HepG2 (cell line): ENCODE measurements at regions not wholly inside any gene's neighbourhood (a gene's known extent, or its start where the extent isn't known, plus 50 kb on each side); places are given as distances from the start of the nearest gene placed in this dataset.

Source experiments
- ATAC-seq: fragments of 200-7000 bp; cut with Tn5 transposase; 3 replicates; pipeline ENCODE4 v1.9.1; 2020; ENCODE audit warnings: mild to moderate bottlenecking, moderate library complexity
- BruUV-seq: library from RNA; stranded (reverse); fragments of 400-500 nt; replicated peaks from 2 replicates; lab custom pipeline; 2021; lab: Mats Ljungman, UMichigan
- CTCF ChIA-PET: fragments of 300-600 bp; formaldehyde crosslinking; extraction: SDS; loops from one replicate; lab custom pipeline; 2021; ENCODE audit warnings: low total read pairs, inconsistent platforms, low intra/inter-chr PET ratio; lab: Yijun Ruan, JAX
- POLR2A ChIA-PET: fragments of 350-600 bp; sonication (Branson Sonifier 250); formaldehyde crosslinking; loops from one replicate; lab custom pipeline; 2020; ENCODE audit warnings: antibody characterized with exemption, inconsistent platforms; lab: Yijun Ruan, JAX
- DNase-seq: peaks from one replicate; pipeline ENCODE4 v3.0.0-alpha.2; 2015; ENCODE audit warnings: low spot score
- FAIRE-seq: peaks from 3 replicates; lab custom pipeline; 2011; peaks lifted over from hg19 to GRCh38; lab: Jason Lieb, UNC
- H2AFZ ChIP-seq: one replicate; pipeline ENCODE4 v1.6.1; 2011; ENCODE audit warnings: low read length, inconsistent platforms
- H3K27ac ChIP-seq: fragments of 300-600 bp; 3 replicates; pipeline ENCODE4 v1.8.0; 2011; ENCODE audit warnings: mixed run types, mild to moderate bottlenecking, mixed read lengths, low read length, inconsistent platforms; ENCODE audit not compliant: insufficient read depth; ENCODE audit errors: extremely low read length
- H3K27me3 ChIP-seq, 2 experiments: fragments of 200-600 bp in 1 of 2; 2 replicates in 1 of 2; 3 replicates in 1 of 2; pipeline versions ENCODE4 v1.6.0 to v1.8.0; 2011; ENCODE audit warnings: low read length in 2 of 2, mild to moderate bottlenecking in 2 of 2, moderate library complexity in 2 of 2, inconsistent platforms in 1 of 2; ENCODE audit not compliant: insufficient read depth in 2 of 2, control insufficient read depth in 1 of 2
- H3K36me3 ChIP-seq, 2 experiments: fragments of 200-600 bp in 1 of 2; replicated peaks in 1 of 2; 2 replicates in 1 of 2; 3 replicates in 1 of 2; pipeline versions ENCODE4 v1.5.1 to v1.8.0; 2011; ENCODE audit warnings: low read length in 2 of 2, inconsistent platforms in 1 of 2; ENCODE audit not compliant: insufficient read depth in 2 of 2, control insufficient read depth in 1 of 2
- H3K4me1 ChIP-seq: 2 replicates; pipeline ENCODE4 v1.5.1; 2012; ENCODE audit warnings: low read length, inconsistent platforms; ENCODE audit not compliant: insufficient read depth
- H3K4me2 ChIP-seq: 2 replicates; pipeline ENCODE4 v1.6.0; 2011; ENCODE audit warnings: low read depth, low read length, inconsistent platforms
- H3K4me3 ChIP-seq, 3 experiments: fragments of 200-600 bp in 1 of 3; sonication (generic), shearing (Covaris generic) in 1 of 3; replicated peaks in 1 of 3; 2 replicates each; pipeline ENCODE4 v1.5.1; 2011 to 2016; ENCODE audit warnings: low read length in 3 of 3, inconsistent platforms in 2 of 3, low read depth in 2 of 3, mild to moderate bottlenecking in 2 of 3, control low read depth in 1 of 3, mixed read lengths in 1 of 3; ENCODE audit not compliant: insufficient read depth in 1 of 3
- H3K79me2 ChIP-seq: one replicate; pipeline ENCODE4 v1.6.1; 2011; ENCODE audit warnings: low read length, inconsistent platforms; ENCODE audit not compliant: insufficient read depth
- H3K9ac ChIP-seq: 2 replicates; pipeline ENCODE4 v1.6.0; 2011; ENCODE audit warnings: mild to moderate bottlenecking, low read depth, low read length, inconsistent platforms; ENCODE audit not compliant: insufficient read depth
- H3K9me3 ChIP-seq: 2 replicates; pipeline ENCODE4 v1.5.1; 2012; ENCODE audit warnings: mild to moderate bottlenecking, low read length
- H4K20me1 ChIP-seq: 2 replicates; pipeline ENCODE4 v1.6.0; 2011; ENCODE audit warnings: inconsistent platforms, mild to moderate bottlenecking, low read length, moderate library complexity; ENCODE audit not compliant: insufficient read depth
- ASH2L ChIP-seq: fragments of 300-600, 200-600 bp; sonication (generic); IDR thresholded peaks from 2 replicates; pipeline ENCODE4 v1.7.0; 2017; ENCODE audit warnings: low read depth, mild to moderate bottlenecking, moderate library complexity, mixed read lengths, low read length; ENCODE audit not compliant: insufficient read length
- FOSL1 ChIP-seq: sonication (generic); formaldehyde crosslinking; IDR thresholded peaks from 2 replicates; pipeline ENCODE4 v1.9.0; 2021; ENCODE audit warnings: missing genetic modification reagents, borderline replicate concordance
- HNF4G ChIP-seq, 2 experiments: sonication (generic) in 1 of 2; formaldehyde crosslinking in 1 of 2; IDR thresholded peaks; 2 replicates each; pipeline versions ENCODE4 v1.4.0 to v1.6.1; 2011 to 2020; ENCODE audit warnings: borderline replicate concordance in 2 of 2, low read depth in 2 of 2, mild to moderate bottlenecking in 2 of 2, low read length in 1 of 2, missing genetic modification reagents in 1 of 2, moderate library complexity in 1 of 2
- KAT2B ChIP-seq: fragments of 150-350 bp; IDR thresholded peaks from 2 replicates; pipeline ENCODE4 v1.6.1; 2014; ENCODE audit warnings: low read depth, low read length, borderline replicate concordance
- PHB2 ChIP-seq: fragments of 450-650 bp; IDR thresholded peaks from 2 replicates; pipeline ENCODE4 v1.6.1; 2018; ENCODE audit not compliant: partially characterized antibody
- PHF21A ChIP-seq: sonication (generic); formaldehyde crosslinking; IDR thresholded peaks from 2 replicates; pipeline ENCODE4 v1.5.0; 2020; ENCODE audit warnings: mild to moderate bottlenecking, missing genetic modification reagents
- POLR2AphosphoS2 ChIP-seq: IDR thresholded peaks from 2 replicates; pipeline ENCODE4 v1.6.1; 2011; ENCODE audit warnings: low read depth, low read length, improper control_type of control experiment
- TFDP1 ChIP-seq: IDR thresholded peaks from 2 replicates; pipeline ENCODE4 v1.6.1; 2016; ENCODE audit warnings: missing compliant biosample characterization, missing genetic modification reagents, borderline replicate concordance
- THYN1 ChIP-seq: sonication (generic); formaldehyde crosslinking; IDR thresholded peaks from 2 replicates; pipeline ENCODE4 v1.8.1; 2023; ENCODE audit warnings: low read depth, mild to moderate bottlenecking, moderate library complexity, missing genetic modification reagents, borderline replicate concordance
- TOE1 ChIP-seq: sonication (generic); formaldehyde crosslinking; IDR thresholded peaks from 2 replicates; pipeline ENCODE4 v1.4.0; 2020; ENCODE audit warnings: mild to moderate bottlenecking, missing genetic modification reagents
- ZBTB25 ChIP-seq: IDR thresholded peaks from 2 replicates; pipeline ENCODE4 v1.6.1; 2018; ENCODE audit warnings: missing genetic modification reagents
- ZNF264 ChIP-seq: sonication (generic); formaldehyde crosslinking; IDR thresholded peaks from 2 replicates; pipeline ENCODE4 v1.4.0; 2020; ENCODE audit warnings: missing genetic modification reagents
- ZSCAN29 ChIP-seq: sonication (generic); formaldehyde crosslinking; conservative IDR thresholded peaks from 2 replicates; pipeline ENCODE4 v1.4.0; 2020; ENCODE audit warnings: mild to moderate bottlenecking, missing genetic modification reagents
- WGBS: methylation state at CpG from one replicate; pipeline ENCODE4 v1.1.6; 2017; ENCODE audit warnings: low lambda C conversion rate; 5-methylcytosine and 5-hydroxymethylcytosine counted together
- in situ Hi-C: cut with HindIII; loops from 2 replicates; pipeline ENCODE4 v1.10.0; 2017; ENCODE audit warnings: low pct_unique_long_range_greater_than_20kb; ENCODE audit not compliant: extremely low pct_ligation_motif_present
- intact Hi-C: fragments of 100-400 bp; cut with micrococcal nuclease; formaldehyde crosslinking; loops from one replicate; pipeline ENCODE4 v1.10.0; 2022; ENCODE audit not compliant: unreplicated experiment
- TF ChIP-seq, protein P1 (sequence below): sonication (generic); formaldehyde crosslinking; IDR thresholded peaks from 2 replicates; pipeline ENCODE4 v1.4.0; 2020; ENCODE audit warnings: mild to moderate bottlenecking, missing genetic modification reagents

DNA sequence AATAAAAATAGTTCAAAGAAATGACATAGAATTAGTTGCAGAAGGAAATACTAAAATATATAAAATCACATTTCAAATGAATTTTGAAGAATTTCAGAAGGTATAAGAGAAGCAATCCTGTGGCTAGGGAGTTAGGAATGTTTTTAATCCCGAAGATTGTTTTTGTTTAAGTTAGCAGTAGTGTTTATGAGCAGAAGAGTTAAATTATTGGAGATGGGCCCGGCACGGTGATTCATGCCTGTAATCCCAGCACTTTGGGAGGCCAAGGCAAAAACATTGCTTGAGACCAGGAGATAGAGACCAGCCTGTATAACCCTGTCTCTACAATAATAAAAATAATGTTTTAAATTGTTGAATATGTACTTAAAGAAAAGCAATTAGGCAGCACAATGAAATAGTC, 432.5 kb downstream of the MFSD1 start:
- no TSS peak for BruUV-seq
- H4K20me1 ChIP-seq: no peaks in the 10 kb centered on the region
- no peaks in the 10 kb centered on the region for H3K9me3 ChIP-seq
- DNase-seq: no peak
- H3K4me1 ChIP-seq: no peaks in the 10 kb centered on the region
- CTCF ChIA-PET: no interaction called here
- WGBS: 1% methylated on average over 2 of the region's 3 CpGs
- intact Hi-C loops: no loop called here
- no peak overlapping the region for H3K9ac ChIP-seq
- H3K36me3 ChIP-seq: no peaks in the 10 kb centered on the region
- no peak overlapping the region for H3K27ac ChIP-seq
- no peak overlapping the region for H3K4me2 ChIP-seq
- no peak overlapping the region for H2AFZ ChIP-seq
- H3K27me3 ChIP-seq: no peaks in the 10 kb centered on the region
- POLR2A ChIA-PET: no interaction called here
- no peaks in the 10 kb centered on the region for H3K79me2 ChIP-seq
- FAIRE-seq: no peak
- H3K4me3 ChIP-seq: no peak overlapping the region
- ATAC-seq: no peak
- in situ Hi-C loops: no loop called here
- TF ChIP-seq TFDP1 (CRISPR knock-in tag) (no peak), THYN1 (CRISPR knock-in tag) (no peak), POLR2AphosphoS2 (no peak), PHB2 (no peak), ZBTB25 (CRISPR knock-in tag) (no peak), ZNF264 (CRISPR knock-in tag) (no peak), ASH2L (no peak), FOSL1 (CRISPR knock-in tag) (no peak), HNF4G (IDR thresholded peaks at IDR 0.05; ENCODE audit: borderline replicate concordance, low read depth, low read length) (no peak), HNF4G (CRISPR knock-in tag; IDR thresholded peaks at IDR 0.05; ENCODE audit: borderline replicate concordance, low read depth) (no peak), ZSCAN29 (CRISPR knock-in tag) (no peak), KAT2B (no peak), TOE1 (CRISPR knock-in tag) (no peak), PHF21A (CRISPR knock-in tag) (no peak)
- TF ChIP-seq, protein P1, sequence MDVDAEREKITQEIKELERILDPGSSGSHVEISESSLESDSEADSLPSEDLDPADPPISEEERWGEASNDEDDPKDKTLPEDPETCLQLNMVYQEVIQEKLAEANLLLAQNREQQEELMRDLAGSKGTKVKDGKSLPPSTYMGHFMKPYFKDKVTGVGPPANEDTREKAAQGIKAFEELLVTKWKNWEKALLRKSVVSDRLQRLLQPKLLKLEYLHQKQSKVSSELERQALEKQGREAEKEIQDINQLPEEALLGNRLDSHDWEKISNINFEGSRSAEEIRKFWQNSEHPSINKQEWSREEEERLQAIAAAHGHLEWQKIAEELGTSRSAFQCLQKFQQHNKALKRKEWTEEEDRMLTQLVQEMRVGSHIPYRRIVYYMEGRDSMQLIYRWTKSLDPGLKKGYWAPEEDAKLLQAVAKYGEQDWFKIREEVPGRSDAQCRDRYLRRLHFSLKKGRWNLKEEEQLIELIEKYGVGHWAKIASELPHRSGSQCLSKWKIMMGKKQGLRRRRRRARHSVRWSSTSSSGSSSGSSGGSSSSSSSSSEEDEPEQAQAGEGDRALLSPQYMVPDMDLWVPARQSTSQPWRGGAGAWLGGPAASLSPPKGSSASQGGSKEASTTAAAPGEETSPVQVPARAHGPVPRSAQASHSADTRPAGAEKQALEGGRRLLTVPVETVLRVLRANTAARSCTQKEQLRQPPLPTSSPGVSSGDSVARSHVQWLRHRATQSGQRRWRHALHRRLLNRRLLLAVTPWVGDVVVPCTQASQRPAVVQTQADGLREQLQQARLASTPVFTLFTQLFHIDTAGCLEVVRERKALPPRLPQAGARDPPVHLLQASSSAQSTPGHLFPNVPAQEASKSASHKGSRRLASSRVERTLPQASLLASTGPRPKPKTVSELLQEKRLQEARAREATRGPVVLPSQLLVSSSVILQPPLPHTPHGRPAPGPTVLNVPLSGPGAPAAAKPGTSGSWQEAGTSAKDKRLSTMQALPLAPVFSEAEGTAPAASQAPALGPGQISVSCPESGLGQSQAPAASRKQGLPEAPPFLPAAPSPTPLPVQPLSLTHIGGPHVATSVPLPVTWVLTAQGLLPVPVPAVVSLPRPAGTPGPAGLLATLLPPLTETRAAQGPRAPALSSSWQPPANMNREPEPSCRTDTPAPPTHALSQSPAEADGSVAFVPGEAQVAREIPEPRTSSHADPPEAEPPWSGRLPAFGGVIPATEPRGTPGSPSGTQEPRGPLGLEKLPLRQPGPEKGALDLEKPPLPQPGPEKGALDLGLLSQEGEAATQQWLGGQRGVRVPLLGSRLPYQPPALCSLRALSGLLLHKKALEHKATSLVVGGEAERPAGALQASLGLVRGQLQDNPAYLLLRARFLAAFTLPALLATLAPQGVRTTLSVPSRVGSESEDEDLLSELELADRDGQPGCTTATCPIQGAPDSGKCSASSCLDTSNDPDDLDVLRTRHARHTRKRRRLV (CRISPR knock-in tag): no peak
